IMR-90 (cell line): ENCODE measurements at regions not wholly inside any gene's neighbourhood (a gene's known extent, or its start where the extent isn't known, plus 50 kb on each side); places are given as distances from the start of the nearest gene placed in this dataset.
A peak's percentile ranks its signal among the peaks of the same experiment; 100 is the strongest.

Source experiments
- BHLHE40 ChIP-seq: fragments of 150-350 bp; IDR thresholded peaks from 2 replicates; pipeline ENCODE4 v1.6.1; 2016; ENCODE audit warnings: mild to moderate bottlenecking, low read depth, low read length
- CEBPB ChIP-seq: IDR thresholded peaks from 2 replicates; pipeline ENCODE4 v1.6.1; 2012; ENCODE audit warnings: low read depth, low read length, improper control_type of control experiment
- FOS ChIP-seq: fragments of 150-350 bp; IDR thresholded peaks from 2 replicates; pipeline ENCODE4 v1.6.1; 2016; ENCODE audit warnings: low read depth, low read length
- MAFK ChIP-seq: IDR thresholded peaks from 2 replicates; pipeline ENCODE4 v1.6.1; 2012; ENCODE audit warnings: low read depth, low read length, improper control_type of control experiment
- MXI1 ChIP-seq: IDR thresholded peaks from 2 replicates; pipeline ENCODE4 v1.6.1; 2012; ENCODE audit warnings: low read depth, mild to moderate bottlenecking, low read length, moderate library complexity, borderline replicate concordance
- NFE2L2 ChIP-seq: fragments of 150-350 bp; IDR thresholded peaks from 2 replicates; pipeline ENCODE4 v1.6.1; 2016; ENCODE audit warnings: low read depth, mild to moderate bottlenecking, low read length
- POLR2A ChIP-seq: IDR thresholded peaks from 2 replicates; pipeline ENCODE4 v1.6.1; 2012; ENCODE audit warnings: mild to moderate bottlenecking, low read depth, low read length
- RAD21 ChIP-seq: IDR thresholded peaks from 2 replicates; pipeline ENCODE4 v1.6.1; 2012; ENCODE audit warnings: low read length, improper control_type of control experiment
- RCOR1 ChIP-seq: IDR thresholded peaks from 2 replicates; pipeline ENCODE4 v1.6.1; 2012; ENCODE audit warnings: mild to moderate bottlenecking, low read length, improper control_type of control experiment; ENCODE audit not compliant: insufficient replicate concordance
- RFX5 ChIP-seq: IDR thresholded peaks from 2 replicates; pipeline ENCODE4 v1.8.0; 2012; ENCODE audit warnings: low read depth, mild to moderate bottlenecking, low read length, moderate library complexity
- SMC3 ChIP-seq: fragments of 150-350 bp; IDR thresholded peaks from 2 replicates; pipeline ENCODE4 v1.6.1; 2016; ENCODE audit warnings: low read depth, mild to moderate bottlenecking, antibody characterized with exemption, low read length, moderate library complexity
- TF ChIP-seq, protein P1 (sequence below): conservative IDR thresholded peaks from 2 replicates; pipeline ENCODE4 v1.5.1; 2012; ENCODE audit warnings: mild to moderate bottlenecking, low read depth, low read length, improper control_type of control experiment
- TF ChIP-seq, protein P2 (sequence below): fragments of 150-350 bp; IDR thresholded peaks from 2 replicates; pipeline ENCODE4 v1.6.1; 2017; ENCODE audit warnings: mild to moderate bottlenecking, antibody characterized with exemption, low read length, low read depth
- TF ChIP-seq, protein P3 (sequence below): fragments of 150-350 bp; IDR thresholded peaks from 2 replicates; pipeline ENCODE4 v1.6.1; 2016; ENCODE audit warnings: low read depth, mild to moderate bottlenecking, low read length, moderate library complexity, borderline replicate concordance

DNA sequence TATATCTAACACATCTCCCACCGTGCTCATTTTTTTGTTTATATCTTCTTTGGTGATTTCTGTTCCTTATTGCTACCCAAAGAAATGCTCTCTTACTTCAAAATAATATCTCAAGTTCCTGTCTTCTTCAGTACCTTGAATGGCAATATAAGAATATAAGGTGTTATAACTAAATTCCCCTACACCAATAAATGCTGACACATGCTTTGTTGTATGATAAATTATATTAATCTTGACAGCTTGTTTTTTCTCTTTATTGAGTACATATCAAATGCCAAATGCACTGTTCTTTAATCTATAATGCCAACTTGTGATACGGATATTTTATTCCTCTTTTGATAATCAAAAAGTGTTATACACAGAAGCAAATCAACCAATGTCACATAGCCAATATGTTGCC, 540.3 kb downstream of the PYDC2 start:
- TF ChIP-seq, protein P1, sequence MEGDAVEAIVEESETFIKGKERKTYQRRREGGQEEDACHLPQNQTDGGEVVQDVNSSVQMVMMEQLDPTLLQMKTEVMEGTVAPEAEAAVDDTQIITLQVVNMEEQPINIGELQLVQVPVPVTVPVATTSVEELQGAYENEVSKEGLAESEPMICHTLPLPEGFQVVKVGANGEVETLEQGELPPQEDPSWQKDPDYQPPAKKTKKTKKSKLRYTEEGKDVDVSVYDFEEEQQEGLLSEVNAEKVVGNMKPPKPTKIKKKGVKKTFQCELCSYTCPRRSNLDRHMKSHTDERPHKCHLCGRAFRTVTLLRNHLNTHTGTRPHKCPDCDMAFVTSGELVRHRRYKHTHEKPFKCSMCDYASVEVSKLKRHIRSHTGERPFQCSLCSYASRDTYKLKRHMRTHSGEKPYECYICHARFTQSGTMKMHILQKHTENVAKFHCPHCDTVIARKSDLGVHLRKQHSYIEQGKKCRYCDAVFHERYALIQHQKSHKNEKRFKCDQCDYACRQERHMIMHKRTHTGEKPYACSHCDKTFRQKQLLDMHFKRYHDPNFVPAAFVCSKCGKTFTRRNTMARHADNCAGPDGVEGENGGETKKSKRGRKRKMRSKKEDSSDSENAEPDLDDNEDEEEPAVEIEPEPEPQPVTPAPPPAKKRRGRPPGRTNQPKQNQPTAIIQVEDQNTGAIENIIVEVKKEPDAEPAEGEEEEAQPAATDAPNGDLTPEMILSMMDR, result no peak
- no peak for TF ChIP-seq SMC3
- TF ChIP-seq, protein P2, sequence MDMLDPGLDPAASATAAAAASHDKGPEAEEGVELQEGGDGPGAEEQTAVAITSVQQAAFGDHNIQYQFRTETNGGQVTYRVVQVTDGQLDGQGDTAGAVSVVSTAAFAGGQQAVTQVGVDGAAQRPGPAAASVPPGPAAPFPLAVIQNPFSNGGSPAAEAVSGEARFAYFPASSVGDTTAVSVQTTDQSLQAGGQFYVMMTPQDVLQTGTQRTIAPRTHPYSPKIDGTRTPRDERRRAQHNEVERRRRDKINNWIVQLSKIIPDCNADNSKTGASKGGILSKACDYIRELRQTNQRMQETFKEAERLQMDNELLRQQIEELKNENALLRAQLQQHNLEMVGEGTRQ, result no peak
- no peak for TF ChIP-seq MXI1
- TF ChIP-seq RFX5, result no peak
- no peak for TF ChIP-seq POLR2A
- TF ChIP-seq, protein P3, sequence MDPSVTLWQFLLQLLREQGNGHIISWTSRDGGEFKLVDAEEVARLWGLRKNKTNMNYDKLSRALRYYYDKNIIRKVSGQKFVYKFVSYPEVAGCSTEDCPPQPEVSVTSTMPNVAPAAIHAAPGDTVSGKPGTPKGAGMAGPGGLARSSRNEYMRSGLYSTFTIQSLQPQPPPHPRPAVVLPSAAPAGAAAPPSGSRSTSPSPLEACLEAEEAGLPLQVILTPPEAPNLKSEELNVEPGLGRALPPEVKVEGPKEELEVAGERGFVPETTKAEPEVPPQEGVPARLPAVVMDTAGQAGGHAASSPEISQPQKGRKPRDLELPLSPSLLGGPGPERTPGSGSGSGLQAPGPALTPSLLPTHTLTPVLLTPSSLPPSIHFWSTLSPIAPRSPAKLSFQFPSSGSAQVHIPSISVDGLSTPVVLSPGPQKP, result no peak
- TF ChIP-seq MAFK, result peak; percentile 75
- TF ChIP-seq CEBPB, result no peak
- no peak for TF ChIP-seq FOS
- no peak for TF ChIP-seq RCOR1
- TF ChIP-seq BHLHE40, result no peak
- no peak for TF ChIP-seq RAD21
- TF ChIP-seq NFE2L2, result no peak
